Gastrocnemius medialis (tissue), 4 donors: ENCODE measurements at regions not wholly inside any gene's neighbourhood (a gene's known extent, or its start where the extent isn't known, plus 50 kb on each side); places are given as distances from the start of the nearest gene placed in this dataset.

Experiments
- ATAC-seq, 2 donors: fragments of 150-250 bp; one replicate each; pipeline ENCODE4 v1.9.1; 2016
- DNase-seq, 2 donors: peaks; one replicate each; pipeline ENCODE4 v3.0.0-alpha.2; 2019
- H3K27ac ChIP-seq, 4 donors: fragments of 200-600 bp; sonication (generic); 1 replicate in 1 of 4; 2 replicates in 3 of 4; pipeline ENCODE4 v1.5.1; 2016 to 2018; ENCODE audit warnings: mild to moderate bottlenecking in 2 of 4, moderate library complexity in 1 of 4
- H3K27me3 ChIP-seq, 3 donors: fragments of 200-600 bp; sonication (generic) in 2 of 3; 1 replicate in 1 of 3; 2 replicates in 2 of 3; pipeline versions ENCODE4 v1.5.1 to v1.6.0; 2016 to 2019; ENCODE audit warnings: mild to moderate bottlenecking in 1 of 3, moderate library complexity in 1 of 3
- H3K36me3 ChIP-seq, 2 donors: fragments of 200-600 bp; sonication (generic) in 1 of 2; one replicate each; pipeline ENCODE4 v1.5.1; 2017 to 2018
- H3K4me1 ChIP-seq, 2 donors: fragments of 200-600 bp; sonication (generic) in 1 of 2; one replicate each; pipeline ENCODE4 v1.5.1; 2016 to 2017; ENCODE audit warnings: mild to moderate bottlenecking in 2 of 2
- H3K4me3 ChIP-seq, 4 donors: fragments of 200-600 bp; sonication (generic) in 3 of 4; 1 replicate in 1 of 4; 2 replicates in 3 of 4; pipeline ENCODE4 v1.5.1; 2016 to 2019; ENCODE audit warnings: mild to moderate bottlenecking in 2 of 4
- H3K9me3 ChIP-seq, 3 donors: fragments of 200-600 bp; sonication (generic) in 2 of 3; 1 replicate in 1 of 3; 2 replicates in 2 of 3; pipeline ENCODE4 v1.5.1; 2016 to 2019
- POLR2A ChIP-seq, 2 donors: fragments of 450-650 bp; IDR thresholded peaks; one replicate each; pipeline ENCODE4 v1.6.1; 2017; ENCODE audit warnings: antibody characterized with exemption in 2 of 2, mild to moderate bottlenecking in 2 of 2, moderate library complexity in 2 of 2
- in situ Hi-C, 4 donors: fragments of 200-750 bp; cut with MboI; loops; one replicate each; pipeline versions ENCODE4 v1.15.0 to v1.8.0; 2017; ENCODE audit warnings: low sequenced_read_pairs in 4 of 4
- intact Hi-C: fragments of 100-400 bp; cut with DNase I; formaldehyde crosslinking; loops from one replicate; pipeline ENCODE4 v1.15.1; 2023; ENCODE audit warnings: low total_unique reads
- TF ChIP-seq, protein P1 (sequence below), 5 experiments: fragments of 450-650 bp in 3 of 5; fragments of 200-600 bp in 2 of 5; sonication (generic) in 2 of 5; IDR thresholded peaks in 4 of 5; conservative IDR thresholded peaks in 1 of 5; 1 replicate in 4 of 5; 2 replicates in 1 of 5; pipeline ENCODE4 v1.5.1; 2016 to 2019; ENCODE audit warnings: antibody characterized with exemption in 5 of 5, mild to moderate bottlenecking in 3 of 5, moderate library complexity in 3 of 5

DNA sequence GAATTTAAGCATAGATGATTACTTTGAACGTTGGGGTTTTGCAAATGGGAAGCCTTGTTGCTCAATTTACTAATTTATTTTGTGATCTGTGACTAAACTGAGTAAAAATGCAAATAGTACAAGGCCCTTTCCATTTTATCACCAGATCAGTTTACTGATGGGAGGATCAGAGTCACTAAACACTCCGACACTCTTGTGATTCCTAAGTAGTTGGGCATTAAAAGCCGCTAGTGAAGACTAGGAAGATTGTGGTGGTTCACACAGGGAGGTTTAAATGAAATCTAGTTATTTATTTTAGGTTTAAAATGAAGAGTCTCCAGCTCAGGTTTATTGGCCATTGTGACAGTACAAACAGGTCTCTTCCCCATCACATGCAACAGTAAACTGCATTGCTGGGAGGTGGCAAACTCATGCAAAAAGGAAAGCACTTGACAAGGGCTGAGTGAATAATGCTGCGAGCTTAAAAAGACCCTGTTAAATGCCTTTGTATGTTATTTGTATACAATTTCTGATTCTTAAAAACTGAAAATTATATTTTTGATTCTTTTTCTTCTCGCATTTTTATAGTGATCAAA lies 394.8 kb upstream of the FANCL start:
- in situ Hi-C loops: no loop called here

GRCh38 chr2:58634653-58635370 lies 393.7 kb upstream of the FANCL start:
- in situ Hi-C loops (no loop called here), intact Hi-C loops (no loop called here)
- Histone ChIP-seq H3K27me3 (no peaks in the 10 kb centered on the region), H3K4me1 (no peaks in the 10 kb centered on the region), H3K4me3 (no peak overlapping the region), H3K27ac (no peak overlapping the region), H3K36me3 (no peaks in the 10 kb centered on the region), H3K9me3 (no peaks in the 10 kb centered on the region)
- no peak for TF ChIP-seq POLR2A (IDR thresholded peaks at IDR 0.05)
- TF ChIP-seq, protein P1, sequence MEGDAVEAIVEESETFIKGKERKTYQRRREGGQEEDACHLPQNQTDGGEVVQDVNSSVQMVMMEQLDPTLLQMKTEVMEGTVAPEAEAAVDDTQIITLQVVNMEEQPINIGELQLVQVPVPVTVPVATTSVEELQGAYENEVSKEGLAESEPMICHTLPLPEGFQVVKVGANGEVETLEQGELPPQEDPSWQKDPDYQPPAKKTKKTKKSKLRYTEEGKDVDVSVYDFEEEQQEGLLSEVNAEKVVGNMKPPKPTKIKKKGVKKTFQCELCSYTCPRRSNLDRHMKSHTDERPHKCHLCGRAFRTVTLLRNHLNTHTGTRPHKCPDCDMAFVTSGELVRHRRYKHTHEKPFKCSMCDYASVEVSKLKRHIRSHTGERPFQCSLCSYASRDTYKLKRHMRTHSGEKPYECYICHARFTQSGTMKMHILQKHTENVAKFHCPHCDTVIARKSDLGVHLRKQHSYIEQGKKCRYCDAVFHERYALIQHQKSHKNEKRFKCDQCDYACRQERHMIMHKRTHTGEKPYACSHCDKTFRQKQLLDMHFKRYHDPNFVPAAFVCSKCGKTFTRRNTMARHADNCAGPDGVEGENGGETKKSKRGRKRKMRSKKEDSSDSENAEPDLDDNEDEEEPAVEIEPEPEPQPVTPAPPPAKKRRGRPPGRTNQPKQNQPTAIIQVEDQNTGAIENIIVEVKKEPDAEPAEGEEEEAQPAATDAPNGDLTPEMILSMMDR (IDR thresholded peaks at IDR 0.05 in 4 of 5, conservative IDR thresholded peaks at IDR 0.05 in 1 of 5): no peak
- ATAC-seq (no peak), DNase-seq (no peak)

More for the DNA sequence above, 394.8 kb upstream of the FANCL start:
- intact Hi-C loops: no loop called here
- DNase-seq: no peak
- TF ChIP-seq POLR2A (IDR thresholded peaks at IDR 0.05): no peak
- TF ChIP-seq, protein P1 (IDR thresholded peaks at IDR 0.05 in 4 of 5, conservative IDR thresholded peaks at IDR 0.05 in 1 of 5): no peak
- Histone ChIP-seq H3K27me3 (no peaks in the 10 kb centered on the region), H3K36me3 (no peaks in the 10 kb centered on the region), H3K4me1 (no peaks in the 10 kb centered on the region), H3K27ac (no peak overlapping the region), H3K4me3 (no peak overlapping the region), H3K9me3 (no peaks in the 10 kb centered on the region)
- no peak for ATAC-seq

DNA sequence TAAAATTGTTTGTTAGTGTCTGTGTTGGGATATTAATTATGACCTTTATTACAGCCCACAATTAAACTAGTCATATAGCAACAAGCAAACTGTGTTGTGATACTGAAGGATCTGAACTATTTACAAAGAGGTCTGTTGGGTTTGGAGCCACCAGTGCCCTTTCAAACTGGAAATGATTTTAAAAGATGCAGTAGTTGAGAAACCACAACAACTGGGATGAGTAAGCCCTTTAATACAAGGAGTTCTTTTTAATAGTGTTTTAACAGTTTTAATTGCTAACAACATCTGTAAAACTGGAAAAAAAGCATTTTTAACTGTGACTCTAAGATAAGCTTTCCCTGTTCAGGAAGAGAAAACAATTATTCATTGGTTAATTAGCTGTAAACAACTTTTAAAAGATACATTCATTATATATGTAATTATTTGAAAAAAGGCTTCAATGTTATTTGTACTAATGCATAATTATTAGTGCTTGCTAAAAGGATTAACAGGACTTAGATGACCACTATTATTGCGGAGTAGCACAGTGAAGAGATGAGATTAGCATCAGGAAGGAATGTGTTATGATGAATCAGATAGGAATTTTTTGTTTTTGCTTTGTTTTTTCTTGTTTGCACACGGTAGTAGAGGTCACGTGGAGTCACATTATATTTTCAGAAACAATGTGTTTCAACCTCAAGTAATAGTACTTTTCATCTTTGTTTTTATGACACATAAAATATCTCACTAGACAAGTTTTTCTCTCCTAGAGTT lies 392.7 kb upstream of the FANCL start:
- no peak for DNase-seq
- no peaks in the 10 kb centered on the region for H3K27me3 ChIP-seq
- no peaks in the 10 kb centered on the region for H3K4me1 ChIP-seq
- ATAC-seq: no peak
- H3K27ac ChIP-seq: no peak overlapping the region
- no peak overlapping the region for H3K4me3 ChIP-seq
- H3K36me3 ChIP-seq: no peaks in the 10 kb centered on the region
- in situ Hi-C loops (no loop called here), intact Hi-C loops (no loop called here)
- H3K9me3 ChIP-seq: no peaks in the 10 kb centered on the region
- TF ChIP-seq, protein P1 (IDR thresholded peaks at IDR 0.05 in 4 of 5, conservative IDR thresholded peaks at IDR 0.05 in 1 of 5): no peak
- TF ChIP-seq POLR2A (IDR thresholded peaks at IDR 0.05): no peak

DNA sequence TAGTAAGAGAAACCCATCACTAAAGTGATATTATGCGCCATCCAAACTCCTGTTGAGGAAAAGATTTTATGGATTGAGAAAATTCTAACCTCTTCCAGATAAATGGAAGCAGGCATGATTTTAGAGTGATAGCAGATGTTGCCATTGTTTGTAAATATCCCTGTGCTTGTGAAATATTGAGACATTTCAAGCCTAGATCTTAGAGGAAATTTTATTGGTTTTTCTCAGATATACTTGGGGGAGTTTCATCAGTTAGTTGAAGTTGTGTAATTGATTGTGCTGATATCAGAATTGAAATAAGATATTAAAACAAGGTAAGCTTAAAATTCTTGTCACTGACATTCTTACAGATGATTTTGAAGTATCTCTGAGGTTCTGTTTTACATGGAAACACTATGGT lies 390.9 kb upstream of the FANCL start:
- H3K9me3 ChIP-seq: no peaks in the 10 kb centered on the region
- H3K27ac ChIP-seq: no peak overlapping the region
- no peaks in the 10 kb centered on the region for H3K36me3 ChIP-seq
- H3K4me1 ChIP-seq: no peaks in the 10 kb centered on the region
- intact Hi-C loops (no loop called here), in situ Hi-C loops (no loop called here)
- no peak for DNase-seq
- no peaks in the 10 kb centered on the region for H3K27me3 ChIP-seq
- no peak for TF ChIP-seq POLR2A (IDR thresholded peaks at IDR 0.05)
- TF ChIP-seq, protein P1 (IDR thresholded peaks at IDR 0.05 in 4 of 5, conservative IDR thresholded peaks at IDR 0.05 in 1 of 5): no peak
- no peak overlapping the region for H3K4me3 ChIP-seq
- ATAC-seq: no peak
